ENCODE measurements at regions not wholly inside any gene's neighbourhood (a gene's known extent, or its start where the extent isn't known, plus 50 kb on each side); places are given as distances from the start of the nearest gene placed in this dataset.

DNA sequence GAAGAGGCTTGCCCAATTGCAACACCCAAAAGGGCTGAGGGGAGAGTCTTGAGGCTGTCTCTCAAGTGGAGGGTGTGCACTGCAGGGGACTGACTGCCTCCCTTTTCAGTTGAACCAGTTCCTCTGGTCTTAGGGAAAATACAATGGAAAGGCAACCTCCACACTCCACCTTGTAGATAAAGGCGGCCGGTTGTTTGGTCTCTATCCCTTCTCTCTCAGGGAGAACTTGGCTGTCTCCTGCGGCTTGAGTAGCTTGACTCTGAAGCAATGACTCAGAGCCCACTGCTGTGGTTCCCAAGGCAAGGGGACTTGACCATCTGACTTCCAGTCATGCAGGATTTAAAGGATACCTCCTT lies 143.2 kb upstream of the UMPS start:
- no peak overlapping the region for H3K4me3 ChIP-seq (ENCODE audit: low read depth in 1 of 2, low read length in 2 of 2)
- peak overlapping the region; percentile 64 to 75 for H3K27ac ChIP-seq (ENCODE audit: low read depth in 2 of 2, low read length in 1 of 2)
- no peaks in the 10 kb centered on the region for H3K36me3 ChIP-seq (ENCODE audit: control insufficient read depth in 2 of 2, insufficient read depth in 2 of 2, low read length in 1 of 2)
- 59 to 71% methylated on average over 3 of the region's 3 CpGs for WGBS, 2 donors
- H3K9me3 ChIP-seq (ENCODE audit: control insufficient read depth in 2 of 2, insufficient read depth in 1 of 2, low read depth in 1 of 2, low read length in 1 of 2): no peaks in the 10 kb centered on the region
- H3K4me1 ChIP-seq (ENCODE audit: control insufficient read depth in 2 of 2, insufficient read depth in 2 of 2, low read length in 1 of 2): peaks cover 0 to 12% of the 10 kb centered on the region in 2 donors
- H3K27me3 ChIP-seq (ENCODE audit: control insufficient read depth in 1 of 2, insufficient read depth in 2 of 2, low read length in 2 of 2): no peaks in the 10 kb centered on the region

DNA sequence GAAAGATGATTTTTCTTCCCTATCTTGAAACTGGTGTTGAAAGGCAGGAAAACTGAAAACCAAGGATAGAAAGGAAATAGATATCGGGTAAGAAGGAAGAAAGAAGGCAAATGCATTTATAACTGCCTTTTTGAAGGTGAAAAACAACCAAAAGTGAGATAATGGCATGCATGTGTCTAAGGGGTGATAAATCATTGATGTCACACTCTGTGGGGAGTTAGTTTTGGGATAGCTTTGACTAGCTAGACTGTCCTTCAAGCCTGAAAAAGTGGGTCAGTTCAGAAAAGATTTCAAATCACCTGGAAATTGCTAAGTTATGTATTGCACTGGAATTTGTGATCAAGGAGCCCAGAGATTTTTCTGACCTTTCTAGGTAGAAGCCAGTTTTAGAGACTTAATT lies 142.2 kb upstream of the UMPS start:
- no peaks in the 10 kb centered on the region for H3K36me3 ChIP-seq (ENCODE audit: control insufficient read depth in 2 of 2, insufficient read depth in 2 of 2, low read length in 1 of 2)
- WGBS, 2 donors: 84 to 90% methylated on average over 1 of the region's 1 CpG
- no peaks in the 10 kb centered on the region for H3K9me3 ChIP-seq (ENCODE audit: control insufficient read depth in 2 of 2, insufficient read depth in 1 of 2, low read depth in 1 of 2, low read length in 1 of 2)
- H3K4me3 ChIP-seq (ENCODE audit: low read depth in 1 of 2, low read length in 2 of 2): no peak overlapping the region
- H3K4me1 ChIP-seq (ENCODE audit: control insufficient read depth in 2 of 2, insufficient read depth in 2 of 2, low read length in 1 of 2): peaks cover 2 to 12% of the 10 kb centered on the region in 2 donors
- H3K27ac ChIP-seq (ENCODE audit: low read depth in 2 of 2, low read length in 1 of 2): no peak overlapping the region
- H3K27me3 ChIP-seq (ENCODE audit: control insufficient read depth in 1 of 2, insufficient read depth in 2 of 2, low read length in 2 of 2): no peaks in the 10 kb centered on the region

DNA sequence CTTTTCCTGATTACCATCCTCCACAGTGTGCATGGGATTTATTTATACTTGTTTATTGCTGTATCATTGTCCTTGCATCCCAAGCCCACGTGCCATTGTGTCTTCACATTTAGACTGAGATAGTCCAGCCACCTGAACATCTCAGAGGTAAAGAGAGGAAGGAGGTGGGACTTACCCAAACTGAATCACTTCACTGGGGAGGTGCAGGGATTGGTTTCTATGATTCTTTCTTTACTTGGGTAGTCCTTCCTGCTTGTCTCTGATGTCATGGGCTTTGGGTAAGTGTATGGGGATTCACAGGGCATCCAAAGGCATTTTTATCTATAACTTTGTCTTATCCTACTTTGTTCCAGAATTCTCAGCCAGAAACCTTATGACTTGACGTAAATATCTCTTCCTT lies 141.5 kb upstream of the UMPS start:
- Histone ChIP-seq H3K36me3 (ENCODE audit: control insufficient read depth in 2 of 2, insufficient read depth in 2 of 2, low read length in 1 of 2) (no peaks in the 10 kb centered on the region), H3K4me3 (ENCODE audit: low read depth in 1 of 2, low read length in 2 of 2) (no peak overlapping the region), H3K4me1 (ENCODE audit: control insufficient read depth in 2 of 2, insufficient read depth in 2 of 2, low read length in 1 of 2) (peaks cover 2 to 16% of the 10 kb centered on the region in 2 donors), H3K9me3 (ENCODE audit: control insufficient read depth in 2 of 2, insufficient read depth in 1 of 2, low read depth in 1 of 2, low read length in 1 of 2) (no peaks in the 10 kb centered on the region), H3K27ac (ENCODE audit: low read depth in 2 of 2, low read length in 1 of 2) (no peak overlapping the region), H3K27me3 (ENCODE audit: control insufficient read depth in 1 of 2, insufficient read depth in 2 of 2, low read length in 2 of 2) (no peaks in the 10 kb centered on the region)
- WGBS, 2 donors: 90 to 91% methylated on average over 2 of the region's 2 CpGs

DNA sequence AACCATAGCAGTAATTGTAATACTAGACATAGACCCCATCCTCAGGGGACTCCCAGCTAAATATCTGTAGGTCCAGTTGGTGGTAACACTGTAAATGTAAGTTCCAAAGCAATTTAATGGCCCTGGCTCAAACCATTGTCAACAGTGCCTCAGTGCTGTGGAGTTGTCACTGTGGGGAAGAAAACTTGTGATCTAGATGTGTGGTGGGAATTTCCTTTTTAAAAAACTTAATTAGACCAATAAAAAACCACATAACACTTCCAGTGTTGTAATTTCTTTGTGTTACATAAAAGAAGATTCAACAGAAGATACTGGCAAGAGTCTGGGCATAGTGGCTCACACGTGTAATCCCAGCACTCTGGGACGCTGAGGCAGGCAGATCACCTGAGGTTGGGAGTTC lies 138.6 kb upstream of the UMPS start:
- Histone ChIP-seq H3K4me1 (ENCODE audit: control insufficient read depth in 2 of 2, insufficient read depth in 2 of 2, low read length in 1 of 2) (peaks cover 2 to 9% of the 10 kb centered on the region in 2 donors), H3K27me3 (ENCODE audit: control insufficient read depth in 1 of 2, insufficient read depth in 2 of 2, low read length in 2 of 2) (no peaks in the 10 kb centered on the region), H3K27ac (ENCODE audit: low read depth in 2 of 2, low read length in 1 of 2) (no peak overlapping the region), H3K36me3 (ENCODE audit: control insufficient read depth in 2 of 2, insufficient read depth in 2 of 2, low read length in 1 of 2) (no peaks in the 10 kb centered on the region), H3K4me3 (ENCODE audit: low read depth in 1 of 2, low read length in 2 of 2) (no peak overlapping the region), H3K9me3 (ENCODE audit: control insufficient read depth in 2 of 2, insufficient read depth in 1 of 2, low read depth in 1 of 2, low read length in 1 of 2) (no peaks in the 10 kb centered on the region)
- WGBS, 2 donors: 75 to 76% methylated on average over 2 of the region's 2 CpGs

GRCh38 chr3:124592658-124593441 lies 137.4 kb upstream of the UMPS start:
- H3K27ac ChIP-seq (ENCODE audit: low read depth in 2 of 2, low read length in 1 of 2): peak overlapping the region; percentile 10 to 81
- WGBS, 2 donors: 47 to 49% methylated on average over 3 of the region's 3 CpGs

DNA sequence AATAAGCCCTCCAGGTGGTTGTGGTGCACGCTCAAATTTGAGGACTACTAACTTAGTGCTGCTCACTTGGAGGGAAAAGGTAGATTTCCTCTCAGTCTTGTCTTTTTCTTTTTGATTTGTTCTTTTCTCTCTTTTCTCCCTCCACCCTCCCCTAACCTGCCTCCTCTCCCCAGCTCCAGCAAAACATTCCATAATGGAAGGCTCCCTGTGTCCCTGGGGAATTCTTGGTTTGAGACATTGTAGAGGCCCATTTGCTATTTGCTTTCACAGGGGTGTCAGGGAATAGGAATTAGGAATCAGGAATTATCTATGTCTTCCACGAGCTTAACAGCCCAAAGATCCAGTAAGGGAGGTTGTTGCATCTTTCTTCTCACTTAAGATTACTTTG lies 136.8 kb upstream of the UMPS start:
- Histone ChIP-seq H3K27ac (ENCODE audit: low read depth in 2 of 2, low read length in 1 of 2) (peak overlapping the region; percentile 10 to 72), H3K4me3 (ENCODE audit: low read depth in 1 of 2, low read length in 2 of 2) (no peak overlapping the region), H3K27me3 (ENCODE audit: control insufficient read depth in 1 of 2, insufficient read depth in 2 of 2, low read length in 2 of 2) (no peaks in the 10 kb centered on the region), H3K9me3 (ENCODE audit: control insufficient read depth in 2 of 2, insufficient read depth in 1 of 2, low read depth in 1 of 2, low read length in 1 of 2) (no peaks in the 10 kb centered on the region), H3K4me1 (ENCODE audit: control insufficient read depth in 2 of 2, insufficient read depth in 2 of 2, low read length in 1 of 2) (peaks cover 2 to 4% of the 10 kb centered on the region in 2 donors), H3K36me3 (ENCODE audit: control insufficient read depth in 2 of 2, insufficient read depth in 2 of 2, low read length in 1 of 2) (no peaks in the 10 kb centered on the region)
- 66 to 69% methylated on average over 2 of the region's 2 CpGs for whole genome bisulfite sequencing, 2 donors

More at GRCh38 chr3:124592658-124593441, 137.4 kb upstream of the UMPS start:
- Histone ChIP-seq H3K4me1 (ENCODE audit: control insufficient read depth in 2 of 2, insufficient read depth in 2 of 2, low read length in 1 of 2) (peaks cover 2 to 4% of the 10 kb centered on the region in 2 donors), H3K9me3 (ENCODE audit: control insufficient read depth in 2 of 2, insufficient read depth in 1 of 2, low read depth in 1 of 2, low read length in 1 of 2) (no peaks in the 10 kb centered on the region), H3K36me3 (ENCODE audit: control insufficient read depth in 2 of 2, insufficient read depth in 2 of 2, low read length in 1 of 2) (no peaks in the 10 kb centered on the region), H3K4me3 (ENCODE audit: low read depth in 1 of 2, low read length in 2 of 2) (no peak overlapping the region), H3K27me3 (ENCODE audit: control insufficient read depth in 1 of 2, insufficient read depth in 2 of 2, low read length in 2 of 2) (no peaks in the 10 kb centered on the region)

- Histone ChIP-seq H3K27me3 (ENCODE audit: control insufficient read depth in 1 of 2, insufficient read depth in 2 of 2, low read length in 2 of 2) (no peaks in the 10 kb centered on the region), H3K36me3 (ENCODE audit: control insufficient read depth in 2 of 2, insufficient read depth in 2 of 2, low read length in 1 of 2) (no peaks in the 10 kb centered on the region), H3K27ac (ENCODE audit: low read depth in 2 of 2, low read length in 1 of 2) (no peak overlapping the region), H3K4me3 (ENCODE audit: low read depth in 1 of 2, low read length in 2 of 2) (no peak overlapping the region), H3K9me3 (ENCODE audit: control insufficient read depth in 2 of 2, insufficient read depth in 1 of 2, low read depth in 1 of 2, low read length in 1 of 2) (no peaks in the 10 kb centered on the region), H3K4me1 (ENCODE audit: control insufficient read depth in 2 of 2, insufficient read depth in 2 of 2, low read length in 1 of 2) (peaks cover 2 to 4% of the 10 kb centered on the region in 2 donors)
- WGBS, 2 donors: 81 to 82% methylated on average over 1 of the region's 1 CpG
Observed at GRCh38 chr3:124594581-124594980, 135.7 kb upstream of the UMPS start.

GRCh38 chr3:124597273-124597672 lies 133.0 kb upstream of the UMPS start:
- peaks cover 2 to 6% of the 10 kb centered on the region in 2 donors for H3K4me1 ChIP-seq (ENCODE audit: control insufficient read depth in 2 of 2, insufficient read depth in 2 of 2, low read length in 1 of 2)

DNA sequence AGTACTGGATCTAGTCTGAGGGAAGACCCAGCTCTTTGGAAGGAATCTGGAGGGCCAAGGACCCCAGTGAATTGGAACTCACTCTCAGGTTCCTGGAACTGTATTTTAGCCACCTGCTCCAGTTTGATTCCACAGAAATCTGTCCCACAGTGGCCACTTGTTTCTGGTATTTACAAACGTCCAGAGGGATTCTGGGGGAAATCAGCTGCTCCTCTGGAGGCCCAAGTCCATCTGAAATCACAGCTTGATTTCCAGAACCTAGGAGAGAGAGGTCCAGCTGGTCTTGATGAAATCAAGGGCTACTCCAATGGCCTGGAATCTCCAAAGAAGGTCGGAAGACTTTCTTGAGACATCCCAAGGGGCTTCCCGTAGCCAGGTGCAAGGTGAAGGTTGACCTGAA lies 132.3 kb upstream of the UMPS start:
- no peak overlapping the region for H3K4me3 ChIP-seq (ENCODE audit: low read depth in 1 of 2, low read length in 2 of 2)
- H3K27me3 ChIP-seq (ENCODE audit: control insufficient read depth in 1 of 2, insufficient read depth in 2 of 2, low read length in 2 of 2): no peaks in the 10 kb centered on the region
- H3K27ac ChIP-seq (ENCODE audit: low read depth in 2 of 2, low read length in 1 of 2): no peak overlapping the region
- WGBS, 2 donors: 76 to 79% methylated on average over 3 of the region's 3 CpGs
- no peaks in the 10 kb centered on the region for H3K36me3 ChIP-seq (ENCODE audit: control insufficient read depth in 2 of 2, insufficient read depth in 2 of 2, low read length in 1 of 2)
- H3K9me3 ChIP-seq (ENCODE audit: control insufficient read depth in 2 of 2, insufficient read depth in 1 of 2, low read depth in 1 of 2, low read length in 1 of 2): no peaks in the 10 kb centered on the region
- peaks cover 0 to 6% of the 10 kb centered on the region in 2 donors for H3K4me1 ChIP-seq (ENCODE audit: control insufficient read depth in 2 of 2, insufficient read depth in 2 of 2, low read length in 1 of 2)

More at GRCh38 chr3:124597273-124597672, 133.0 kb upstream of the UMPS start:
- H3K36me3 ChIP-seq (ENCODE audit: control insufficient read depth in 2 of 2, insufficient read depth in 2 of 2, low read length in 1 of 2): no peaks in the 10 kb centered on the region
- H3K4me3 ChIP-seq (ENCODE audit: low read depth in 1 of 2, low read length in 2 of 2): no peak overlapping the region
- H3K27ac ChIP-seq (ENCODE audit: low read depth in 2 of 2, low read length in 1 of 2): no peak overlapping the region
- WGBS, 2 donors: 76 to 78% methylated on average over 3 of the region's 3 CpGs
- H3K9me3 ChIP-seq (ENCODE audit: control insufficient read depth in 2 of 2, insufficient read depth in 1 of 2, low read depth in 1 of 2, low read length in 1 of 2): no peaks in the 10 kb centered on the region
- no peaks in the 10 kb centered on the region for H3K27me3 ChIP-seq (ENCODE audit: control insufficient read depth in 1 of 2, insufficient read depth in 2 of 2, low read length in 2 of 2)

DNA sequence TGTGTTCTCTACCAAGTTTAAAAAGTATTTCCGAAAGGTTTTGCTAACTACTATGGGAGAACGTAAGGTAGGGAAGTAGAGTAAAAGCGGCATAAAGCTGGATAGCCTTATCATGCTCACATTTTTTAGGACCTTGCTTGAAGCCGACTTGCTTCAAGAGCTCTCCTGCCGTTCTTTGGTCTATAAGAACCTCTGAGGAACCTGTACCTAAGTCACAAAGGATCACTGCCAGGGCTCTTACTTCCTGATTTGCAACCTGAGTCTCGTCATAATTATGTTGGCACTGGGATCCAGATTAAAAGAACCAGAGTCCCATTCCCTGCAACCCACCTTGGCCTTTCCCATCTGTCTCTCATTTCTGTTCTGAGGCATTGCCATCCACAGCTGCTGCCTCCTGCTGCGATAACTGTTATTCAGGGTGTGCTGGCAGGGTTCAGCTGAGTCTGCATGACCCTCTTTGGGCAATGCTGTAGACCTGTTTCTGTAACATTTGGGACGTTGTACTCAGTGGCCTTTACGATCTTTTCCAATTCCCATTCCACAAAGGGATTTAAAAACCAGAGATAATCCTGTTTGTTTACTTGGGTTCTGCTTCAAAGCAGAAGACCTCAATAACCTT lies 131.0 kb upstream of the UMPS start:
- no peak overlapping the region for H3K4me3 ChIP-seq (ENCODE audit: low read depth in 1 of 2, low read length in 2 of 2)
- no peaks in the 10 kb centered on the region for H3K27me3 ChIP-seq (ENCODE audit: control insufficient read depth in 1 of 2, insufficient read depth in 2 of 2, low read length in 2 of 2)
- peak overlapping the region in 1 of 2 donors; percentile 73 for H3K27ac ChIP-seq (ENCODE audit: low read depth in 2 of 2, low read length in 1 of 2)
- H3K36me3 ChIP-seq (ENCODE audit: control insufficient read depth in 2 of 2, insufficient read depth in 2 of 2, low read length in 1 of 2): no peaks in the 10 kb centered on the region
- WGBS, 2 donors: 79 to 84% methylated on average over 9 of the region's 9 CpGs
- peaks cover 0 to 2% of the 10 kb centered on the region in 2 donors for H3K4me1 ChIP-seq (ENCODE audit: control insufficient read depth in 2 of 2, insufficient read depth in 2 of 2, low read length in 1 of 2)
- no peaks in the 10 kb centered on the region for H3K9me3 ChIP-seq (ENCODE audit: control insufficient read depth in 2 of 2, insufficient read depth in 1 of 2, low read depth in 1 of 2, low read length in 1 of 2)
